C4-2B (cell line): ENCODE measurements at regions not wholly inside any gene's neighbourhood (a gene's known extent, or its start where the extent isn't known, plus 50 kb on each side); places are given as distances from the start of the nearest gene placed in this dataset.

Experiments
- H3K27ac ChIP-seq: fragments of 450-650 bp; 2 replicates; pipeline ENCODE4 v1.5.1; 2017
- CTCF ChIP-seq: fragments of 450-650 bp; conservative IDR thresholded peaks from 2 replicates; pipeline ENCODE4 v1.5.1; 2017; ENCODE audit warnings: mild to moderate bottlenecking
- ZFX ChIP-seq: fragments of 450-650 bp; IDR thresholded peaks from 2 replicates; pipeline ENCODE4 v1.6.1; 2017

- TF ChIP-seq CTCF (no peak), ZFX (no peak)
- no peak overlapping the region for H3K27ac ChIP-seq
Observed at GRCh38 chr9:118991366-118992285, 377.6 kb downstream of the BRINP1 start.

GRCh38 chr9:118992813-118993794, 376.1 kb downstream of the BRINP1 start:
- no peak for TF ChIP-seq ZFX
- no peak for TF ChIP-seq CTCF
- no peak overlapping the region for H3K27ac ChIP-seq

GRCh38 chr9:118993965-118994364, 375.3 kb downstream of the BRINP1 start:
- TF ChIP-seq CTCF, result no peak
- TF ChIP-seq ZFX, result no peak
- no peak overlapping the region for H3K27ac ChIP-seq

GRCh38 chr9:119002491-119002890, 366.7 kb downstream of the BRINP1 start:
- no peak for TF ChIP-seq CTCF
- TF ChIP-seq ZFX, result no peak
- H3K27ac ChIP-seq, result no peak overlapping the region

GRCh38 chr9:119003201-119003611, 366.0 kb downstream of the BRINP1 start:
- no peak for TF ChIP-seq ZFX
- no peak for TF ChIP-seq CTCF
- no peak overlapping the region for H3K27ac ChIP-seq

- no peak overlapping the region for H3K27ac ChIP-seq
- TF ChIP-seq CTCF, result no peak
- TF ChIP-seq ZFX, result no peak
Observed at GRCh38 chr9:119003882-119004617, 365.2 kb downstream of the BRINP1 start.
